ENCODE measurements at regions not wholly inside any gene's neighbourhood (a gene's known extent, or its start where the extent isn't known, plus 50 kb on each side); places are given as distances from the start of the nearest gene placed in this dataset.

- TF ChIP-seq CREB5 (CRISPR knock-in tag; IDR thresholded peaks at IDR 0.05; ENCODE audit: low read depth) = no peak
- TF ChIP-seq RARB (CRISPR knock-in tag; IDR thresholded peaks at IDR 0.05) = no peak
- no peak for TF ChIP-seq ZNF565 (CRISPR knock-in tag; conservative IDR thresholded peaks at IDR 0.05; ENCODE audit: low read depth)
- TF ChIP-seq ZFP3 (CRISPR knock-in tag; IDR thresholded peaks at IDR 0.05) = no peak
- TF ChIP-seq TCF4 (CRISPR knock-in tag; IDR thresholded peaks at IDR 0.05; ENCODE audit: borderline replicate concordance) = no peak
- no peak for TF ChIP-seq TOX (CRISPR knock-in tag; IDR thresholded peaks at IDR 0.05; ENCODE audit: borderline replicate concordance)
- TF ChIP-seq ZNF8 (CRISPR knock-in tag; IDR thresholded peaks at IDR 0.05) = no peak
- TF ChIP-seq PPARA (CRISPR knock-in tag; IDR thresholded peaks at IDR 0.05; ENCODE audit: borderline replicate concordance) = no peak
- TF ChIP-seq BACH2 (CRISPR knock-in tag; IDR thresholded peaks at IDR 0.05; ENCODE audit: borderline replicate concordance) = no peak
- TF ChIP-seq ESRRG (CRISPR knock-in tag; IDR thresholded peaks at IDR 0.05) = no peak
- no peak for TF ChIP-seq PATZ1 (CRISPR knock-in tag; IDR thresholded peaks at IDR 0.05; ENCODE audit: borderline replicate concordance)
- no peak for TF ChIP-seq GLIS3 (CRISPR knock-in tag; IDR thresholded peaks at IDR 0.05)
- no peak for TF ChIP-seq ZFP30 (CRISPR knock-in tag; IDR thresholded peaks at IDR 0.05)
- no peak for TF ChIP-seq OSR1 (CRISPR knock-in tag; IDR thresholded peaks at IDR 0.05)
- ATAC-seq = no peak
Measured at GRCh38 chr13:50203256-50203941, 188.2 kb downstream of the KCNRG start.

DNA sequence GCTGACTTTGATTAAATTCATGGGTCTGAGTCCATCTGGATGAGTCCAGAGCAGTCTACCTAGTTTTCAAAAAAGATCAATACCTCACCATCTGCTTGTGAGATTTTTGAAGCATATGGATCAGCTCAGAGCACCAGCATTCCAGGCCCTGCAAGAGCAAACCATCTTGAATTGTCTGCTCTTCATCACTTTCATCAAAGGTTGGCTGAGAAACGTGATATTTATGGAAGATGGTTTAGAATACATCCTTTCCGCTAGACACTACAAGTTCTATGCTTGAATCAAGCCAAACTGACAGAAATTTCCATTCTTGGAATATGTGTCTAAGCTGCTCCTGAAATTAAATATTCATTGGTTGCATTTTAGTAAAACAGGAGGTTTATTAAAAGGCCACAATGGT, 190.3 kb downstream of the KCNRG start:
- no peak for TF ChIP-seq TCF4 (CRISPR knock-in tag; IDR thresholded peaks at IDR 0.05; ENCODE audit: borderline replicate concordance)
- TF ChIP-seq, protein P1, sequence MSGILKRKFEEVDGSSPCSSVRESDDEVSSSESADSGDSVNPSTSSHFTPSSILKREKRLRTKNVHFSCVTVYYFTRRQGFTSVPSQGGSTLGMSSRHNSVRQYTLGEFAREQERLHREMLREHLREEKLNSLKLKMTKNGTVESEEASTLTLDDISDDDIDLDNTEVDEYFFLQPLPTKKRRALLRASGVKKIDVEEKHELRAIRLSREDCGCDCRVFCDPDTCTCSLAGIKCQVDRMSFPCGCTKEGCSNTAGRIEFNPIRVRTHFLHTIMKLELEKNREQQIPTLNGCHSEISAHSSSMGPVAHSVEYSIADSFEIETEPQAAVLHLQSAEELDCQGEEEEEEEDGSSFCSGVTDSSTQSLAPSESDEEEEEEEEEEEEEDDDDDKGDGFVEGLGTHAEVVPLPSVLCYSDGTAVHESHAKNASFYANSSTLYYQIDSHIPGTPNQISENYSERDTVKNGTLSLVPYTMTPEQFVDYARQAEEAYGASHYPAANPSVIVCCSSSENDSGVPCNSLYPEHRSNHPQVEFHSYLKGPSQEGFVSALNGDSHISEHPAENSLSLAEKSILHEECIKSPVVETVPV (CRISPR knock-in tag; IDR thresholded peaks at IDR 0.05) = no peak
- no peak for TF ChIP-seq CREB5 (CRISPR knock-in tag; IDR thresholded peaks at IDR 0.05; ENCODE audit: low read depth)
- no peak for TF ChIP-seq ARNTL (CRISPR knock-in tag; IDR thresholded peaks at IDR 0.05; ENCODE audit: borderline replicate concordance, low read depth)
- no peak for TF ChIP-seq ZNF565 (CRISPR knock-in tag; conservative IDR thresholded peaks at IDR 0.05; ENCODE audit: low read depth)
- no peak for TF ChIP-seq RARB (CRISPR knock-in tag; IDR thresholded peaks at IDR 0.05)
- TF ChIP-seq GLIS3 (CRISPR knock-in tag; IDR thresholded peaks at IDR 0.05) = no peak
- no peak for TF ChIP-seq PATZ1 (CRISPR knock-in tag; IDR thresholded peaks at IDR 0.05; ENCODE audit: borderline replicate concordance)
- TF ChIP-seq ESRRG (CRISPR knock-in tag; IDR thresholded peaks at IDR 0.05) = no peak
- no peak for TF ChIP-seq ZFP30 (CRISPR knock-in tag; IDR thresholded peaks at IDR 0.05)
- TF ChIP-seq ZFP3 (CRISPR knock-in tag; IDR thresholded peaks at IDR 0.05) = no peak
- TF ChIP-seq ZNF70 (CRISPR knock-in tag; IDR thresholded peaks at IDR 0.05) = no peak
- no peak for TF ChIP-seq SNAI2 (CRISPR knock-in tag; IDR thresholded peaks at IDR 0.05)
- no peak for TF ChIP-seq TSHZ2 (CRISPR knock-in tag; IDR thresholded peaks at IDR 0.05)
- no peak for TF ChIP-seq ISL1 (CRISPR knock-in tag; IDR thresholded peaks at IDR 0.05)
- ATAC-seq = no peak

All from SK-N-SH treated with all-trans-retinoic acid at 6 μM for 48 hours (cell line).